Activated CD4-positive, alpha-beta T cell treated with anti-CD3 and anti-CD28 coated beads, Interleukin-2, amount 50 U/mL, for 48 hours (primary cell): ENCODE measurements at regions not wholly inside any gene's neighbourhood (a gene's known extent, or its start where the extent isn't known, plus 50 kb on each side); places are given as distances from the start of the nearest gene placed in this dataset.

Experiments used
- DNase-seq, 2 experiments: peaks; one replicate each; pipeline ENCODE4 v3.0.0-alpha.2; 2020

DNA sequence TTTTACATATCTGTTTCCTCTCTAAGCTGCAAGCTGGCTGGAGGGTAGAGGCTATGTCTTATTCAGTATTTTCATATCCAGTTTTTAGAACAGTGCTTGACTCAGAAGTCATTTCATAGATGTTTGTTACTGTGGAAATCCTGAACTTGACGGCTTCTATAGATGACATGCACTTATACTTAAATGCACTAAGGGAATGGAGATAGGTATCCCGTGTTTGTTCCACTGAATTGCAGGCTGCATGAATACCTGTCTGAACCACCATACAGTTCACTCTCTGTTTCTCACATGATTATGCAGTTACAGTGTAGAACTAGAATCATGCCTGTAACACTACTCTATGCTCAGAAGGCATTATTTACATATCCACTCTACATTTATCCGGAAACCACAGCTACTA lies 417.1 kb downstream of the MTX2 start:
- DNase-seq = no peak

DNA sequence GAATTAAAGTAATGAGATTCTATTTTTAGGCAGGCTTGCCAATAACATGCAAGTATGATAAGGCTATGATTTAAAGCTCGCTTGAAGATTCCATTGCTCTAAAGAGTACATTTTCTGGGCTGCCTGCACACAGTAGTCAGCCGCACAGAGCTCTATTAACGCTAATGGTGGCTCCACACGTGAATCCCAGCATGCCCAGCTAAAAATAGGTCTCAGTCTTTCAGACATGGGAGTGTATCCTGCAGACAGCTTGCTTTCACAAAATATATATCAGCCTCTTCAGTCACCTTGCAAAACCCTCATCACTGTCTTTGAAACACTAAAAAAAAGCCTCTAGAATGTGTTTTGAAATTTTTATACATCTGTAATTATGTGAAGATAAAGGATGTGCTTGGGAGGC lies 418.1 kb downstream of the MTX2 start:
- DNase-seq = no peak

DNA sequence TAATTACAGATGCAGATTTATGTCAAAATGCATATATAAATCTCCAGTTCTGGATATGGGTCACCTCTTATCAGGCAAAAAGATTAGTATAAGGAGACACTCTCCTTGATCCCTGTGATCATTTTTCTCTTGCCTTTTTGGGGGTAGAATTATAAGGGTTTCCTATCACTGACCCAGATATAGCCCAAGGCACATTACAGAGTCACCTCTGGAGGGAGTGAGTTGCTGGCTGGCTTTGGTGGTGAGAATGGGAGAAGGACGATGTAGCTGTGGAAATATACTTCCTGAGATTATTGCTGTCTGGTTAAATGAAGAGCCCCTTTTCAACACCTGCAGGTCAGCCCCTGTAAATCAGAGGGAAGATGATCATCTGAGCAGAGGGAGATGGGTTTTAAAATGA lies 418.7 kb downstream of the MTX2 start:
- DNase-seq = no peak

DNA sequence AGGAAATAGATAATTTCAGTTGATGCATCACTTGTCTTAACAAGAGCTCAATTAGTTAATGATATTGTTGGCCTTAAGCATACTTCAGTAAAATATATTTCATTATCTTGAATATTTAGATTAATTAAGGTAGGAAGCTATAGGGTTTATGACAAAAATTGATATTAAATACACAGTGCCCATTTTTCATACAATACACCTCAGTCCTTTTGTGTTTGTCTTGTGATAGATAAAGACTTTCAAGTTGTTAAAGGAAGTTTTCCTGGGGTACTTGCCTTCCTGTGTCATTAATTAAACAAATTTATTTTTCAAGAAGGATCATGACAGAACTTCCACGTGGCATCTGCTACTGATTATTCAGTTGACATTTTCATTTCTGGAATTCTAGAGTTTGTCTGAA lies 420.5 kb downstream of the MTX2 start:
- no peak for DNase-seq

- no peak for DNase-seq
Observed at GRCh38 chr2:176691471-176691870, 422.2 kb downstream of the MTX2 start.

DNA sequence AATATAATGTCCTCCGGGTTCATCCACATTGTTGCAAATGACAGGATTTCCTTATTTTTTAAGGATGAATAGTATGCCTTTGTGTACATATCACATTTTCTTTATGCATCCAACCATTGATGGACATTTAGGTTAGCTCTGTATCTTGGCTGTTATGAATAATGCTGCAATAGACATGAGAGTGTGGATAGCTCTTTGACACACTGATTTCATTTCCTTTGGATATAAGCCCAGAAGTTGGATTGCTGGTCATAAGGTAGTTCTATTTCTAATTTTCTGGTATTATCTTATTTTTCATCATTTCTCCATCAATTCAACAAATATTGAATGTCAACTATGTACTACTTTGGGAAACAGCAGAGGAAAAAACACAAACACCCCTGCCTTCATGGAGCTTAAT lies 423.3 kb downstream of the MTX2 start:
- no peak for DNase-seq

- no peak for DNase-seq
Observed at GRCh38 chr2:176699098-176699497, 429.9 kb downstream of the MTX2 start.

DNA sequence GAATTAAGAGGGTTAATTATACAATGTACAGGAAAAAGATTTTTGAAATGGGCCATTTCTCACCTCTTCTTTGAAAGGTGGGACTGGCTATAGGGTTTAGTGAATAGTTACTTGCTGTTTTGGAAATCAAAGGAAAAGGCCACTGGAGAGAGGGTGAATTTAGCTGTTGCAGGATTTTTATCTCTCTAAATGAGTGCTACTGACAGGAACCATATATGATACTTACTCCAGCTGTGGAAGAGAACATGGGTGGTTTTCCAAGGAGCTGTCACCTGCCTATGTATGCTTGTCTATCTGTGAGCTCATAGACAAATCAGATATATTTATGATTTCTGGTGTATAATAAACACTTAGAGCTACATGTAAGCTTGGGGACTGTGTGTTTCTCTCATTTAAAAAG lies 430.4 kb downstream of the MTX2 start:
- DNase-seq = no peak

- DNase-seq = no peak
Observed at GRCh38 chr2:176702131-176702530, 432.9 kb downstream of the MTX2 start.

- no peak for DNase-seq
Observed at GRCh38 chr2:176704282-176704858, 435.1 kb downstream of the MTX2 start.

DNA sequence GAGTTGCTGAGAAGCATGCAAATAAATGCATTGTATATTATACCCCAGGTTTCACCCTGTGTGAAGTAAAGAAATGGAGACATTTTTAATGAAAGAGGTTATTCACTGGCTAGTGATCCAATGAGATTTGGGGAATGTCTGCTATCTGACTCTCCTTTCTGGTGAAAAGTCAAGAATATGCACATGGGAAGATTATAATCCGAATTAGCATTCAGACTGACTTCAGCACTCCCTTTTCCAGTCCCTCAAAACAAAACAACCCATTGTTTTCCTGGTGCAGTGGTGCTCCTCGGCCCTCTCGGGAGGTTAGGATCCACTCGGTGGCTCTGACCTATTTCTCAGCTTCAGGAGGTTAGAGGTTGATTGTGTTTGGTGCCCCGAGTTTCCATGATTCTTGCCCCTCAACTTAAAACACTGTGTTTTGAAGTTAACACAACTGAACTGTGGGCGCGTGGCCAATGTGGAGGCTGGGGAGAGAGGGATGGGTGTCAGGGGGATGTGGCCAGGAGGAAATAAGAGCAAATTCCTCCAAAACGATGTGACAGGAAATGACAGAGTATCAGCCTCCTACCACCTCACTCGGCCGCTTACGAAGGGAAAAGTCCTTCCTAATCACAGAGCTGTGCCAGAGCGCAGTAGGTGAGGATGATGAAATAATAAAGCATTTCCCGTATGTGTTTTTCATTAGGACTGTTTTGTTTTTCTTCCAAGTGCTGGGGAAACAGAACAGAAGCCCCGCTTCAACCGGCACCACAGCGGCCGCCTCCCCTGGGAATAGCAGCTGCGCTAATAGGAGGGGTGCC lies 440.1 kb downstream of the MTX2 start:
- DNase-seq = no peak

DNA sequence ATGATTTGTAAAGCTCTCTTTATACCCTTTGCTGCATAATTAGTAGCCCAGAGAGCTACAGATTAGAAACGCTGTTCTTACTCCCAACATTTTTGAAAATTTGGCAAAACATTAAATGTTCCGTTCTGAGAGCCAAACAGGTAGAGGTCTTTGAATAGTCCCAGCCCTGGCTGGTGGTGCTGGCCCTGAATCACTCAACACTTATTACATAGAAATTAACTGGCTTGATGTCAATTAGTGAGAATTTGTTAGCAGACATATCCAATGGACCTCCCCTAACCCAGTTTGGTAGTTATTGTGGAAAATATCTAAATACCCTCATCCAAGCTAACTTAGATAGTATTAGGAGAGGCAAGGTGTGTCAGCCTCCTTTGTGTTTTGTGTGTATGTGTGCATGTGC lies 440.7 kb downstream of the MTX2 start:
- DNase-seq = no peak

DNA sequence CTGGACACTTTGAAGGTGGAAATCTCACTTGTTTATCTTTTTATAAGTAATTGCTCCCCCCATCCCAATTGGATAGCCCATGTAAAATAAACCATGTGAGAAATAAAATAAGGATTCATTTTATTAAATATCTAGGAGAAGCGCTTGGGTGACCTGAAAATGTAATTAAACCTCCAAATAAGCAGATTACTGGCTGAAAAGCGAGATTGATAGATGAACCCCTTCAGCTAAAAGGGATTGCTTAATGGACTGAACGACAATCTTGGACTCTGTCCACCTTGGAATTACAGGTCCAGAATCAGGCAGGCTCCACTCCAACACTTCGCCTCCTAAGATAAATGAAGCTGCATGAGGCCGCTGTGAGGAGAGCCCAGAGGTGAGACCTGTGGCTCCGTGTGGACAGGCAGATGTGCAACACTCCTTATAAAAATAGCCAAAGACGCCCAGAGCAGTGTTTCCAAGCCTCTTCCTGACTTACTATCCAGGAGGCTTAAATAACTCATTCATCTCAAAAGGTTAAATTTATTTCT lies 441.5 kb downstream of the MTX2 start:
- no peak for DNase-seq

- DNase-seq = no peak
Observed at GRCh38 chr2:176725873-176726645, 456.8 kb downstream of the MTX2 start.

- DNase-seq = no peak
Observed at GRCh38 chr2:176727696-176728095, 458.5 kb downstream of the MTX2 start.

DNA sequence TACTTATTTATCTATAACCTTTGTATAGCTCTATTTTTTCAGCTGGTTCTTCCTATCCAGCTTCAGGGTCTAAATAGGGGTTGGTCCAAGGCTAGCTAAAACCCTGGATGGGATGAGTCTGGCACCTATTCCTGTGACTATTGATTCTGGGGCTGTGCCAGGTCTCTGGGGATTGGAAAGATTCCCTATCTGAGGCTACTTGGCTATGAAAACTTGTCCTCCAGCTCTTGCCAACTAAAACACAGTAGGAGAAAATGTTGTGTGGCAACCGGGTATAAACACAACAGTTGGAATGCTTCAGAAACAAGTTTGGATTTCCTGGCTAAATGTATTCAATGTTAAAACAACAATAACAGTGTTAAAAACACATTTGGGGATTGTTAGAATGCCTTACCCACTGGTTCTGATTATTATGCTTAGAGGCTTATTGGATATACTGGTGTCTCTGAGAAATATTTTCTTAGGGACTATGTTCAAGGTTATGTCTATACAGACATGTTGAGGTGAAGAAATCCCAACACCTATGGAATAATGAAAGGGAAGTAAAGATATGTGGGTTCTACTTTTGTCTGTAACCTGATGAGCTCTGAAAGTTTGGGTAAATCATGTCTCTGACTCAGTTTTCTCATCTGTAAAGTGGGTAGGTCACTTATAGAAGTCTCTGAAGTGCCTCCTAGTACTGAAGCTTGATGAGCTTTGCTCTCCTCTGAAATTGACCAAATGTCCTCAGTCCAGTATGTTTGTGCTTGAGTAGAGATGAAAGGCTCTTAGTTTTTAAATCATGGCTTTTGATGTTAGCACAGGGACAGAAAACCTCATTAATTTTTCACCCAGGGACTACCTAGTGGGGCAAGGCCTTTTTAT lies 460.7 kb downstream of the MTX2 start:
- DNase-seq = no peak

GRCh38 chr2:176732780-176733179 lies 463.5 kb downstream of the MTX2 start:
- no peak for DNase-seq

DNA sequence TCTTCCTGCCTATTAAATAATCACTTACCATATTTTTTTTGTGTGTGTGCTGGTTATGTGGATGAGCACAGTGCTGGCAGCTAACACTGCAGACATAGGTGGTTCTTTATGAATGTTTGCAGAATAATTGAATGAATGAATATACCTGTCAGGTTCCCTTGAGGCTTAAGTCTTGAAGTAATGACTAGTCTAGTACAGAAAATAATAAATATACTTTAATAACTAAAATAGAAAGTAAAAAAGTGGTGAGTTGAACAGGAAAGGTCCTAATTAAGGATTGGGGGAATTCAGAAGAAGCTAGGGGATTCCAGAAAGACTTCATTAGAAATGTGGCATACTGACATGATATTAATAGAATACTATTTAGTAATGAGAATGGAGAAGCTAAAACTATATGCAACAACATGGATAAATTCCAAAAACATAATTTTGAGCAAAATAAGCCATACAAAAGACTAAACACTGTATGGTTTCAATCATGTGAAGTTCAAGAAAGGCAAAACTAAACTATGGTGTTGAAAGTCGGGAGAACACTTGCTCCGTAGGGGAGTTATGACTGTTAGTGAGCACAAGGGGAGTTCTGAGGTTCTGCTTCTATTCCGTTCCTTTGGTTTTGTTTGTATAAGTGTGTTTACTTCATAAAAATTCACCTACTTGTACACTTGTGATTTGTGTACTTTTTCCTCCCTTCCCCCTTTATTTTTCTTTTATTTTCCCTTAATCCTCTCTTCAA lies 464.6 kb downstream of the MTX2 start:
- DNase-seq = no peak

DNA sequence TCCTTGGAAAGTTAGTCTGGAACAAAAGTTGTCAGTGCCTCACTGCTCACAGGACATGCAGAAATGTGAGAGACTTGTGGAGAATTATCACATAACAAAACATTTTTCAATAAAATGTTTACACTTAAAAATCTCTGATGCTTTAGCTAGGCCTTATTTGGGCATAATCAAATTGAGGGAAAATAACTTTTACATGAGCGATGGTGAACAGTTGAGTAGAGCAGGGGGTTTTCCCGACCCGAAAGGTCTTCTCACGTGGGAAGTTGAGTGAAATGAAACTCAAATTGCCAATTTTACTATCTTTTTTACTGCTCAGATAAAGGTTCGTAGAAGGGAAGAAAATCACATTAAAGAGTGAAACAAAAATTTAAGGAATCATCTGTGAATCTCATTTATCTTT lies 465.6 kb downstream of the MTX2 start:
- DNase-seq = no peak

- DNase-seq = no peak
Observed at GRCh38 chr2:176742271-176742670, 470.3 kb upstream of the HNRNPA3 start.

DNA sequence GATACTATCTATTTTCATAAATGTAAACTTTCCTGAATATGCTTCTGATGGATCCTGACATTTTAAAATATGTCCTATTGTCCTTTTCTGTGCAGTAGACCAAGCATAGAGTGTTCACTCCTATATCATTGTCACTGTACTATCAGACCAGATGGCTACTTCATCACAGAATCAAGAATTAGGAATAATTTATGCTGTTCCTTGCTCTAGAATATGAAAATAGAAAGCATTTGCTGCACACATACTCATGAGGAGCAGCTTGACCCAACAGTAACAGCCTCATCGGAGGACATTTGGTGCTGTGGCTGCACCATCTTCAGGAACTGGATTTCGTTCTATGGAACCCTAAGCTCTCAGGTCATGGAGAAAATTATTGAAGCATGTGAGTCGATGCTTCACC lies 468.9 kb upstream of the HNRNPA3 start:
- DNase-seq = no peak

GRCh38 chr2:176744146-176744545 lies 468.4 kb upstream of the HNRNPA3 start:
- DNase-seq = no peak
